Activated CD8-positive, alpha-beta T cell treated with anti-CD3 and anti-CD28 coated beads for 36 hours (primary cell): ENCODE measurements at regions not wholly inside any gene's neighbourhood (a gene's known extent, or its start where the extent isn't known, plus 50 kb on each side); places are given as distances from the start of the nearest gene placed in this dataset.

Source experiments
- ATAC-seq: fragments of 200-7000 bp; cut with Tn5 transposase; one replicate; pipeline ENCODE4 v1.10.0; 2021; ENCODE audit warnings: mild to moderate bottlenecking, moderate library complexity
- CTCF ChIA-PET: fragments of 350-600 bp; sonication (Branson Sonifier 250); formaldehyde crosslinking; loops from one replicate; lab custom pipeline; 2021; ENCODE audit warnings: antibody characterized with exemption; lab: Charles Lee
- POLR2A ChIA-PET: fragments of 350-600 bp; sonication (Branson Sonifier 250); formaldehyde crosslinking; loops from one replicate; lab custom pipeline; 2021; ENCODE audit warnings: antibody characterized with exemption; lab: Charles Lee
- DNase-seq: peaks from one replicate; pipeline ENCODE4 v3.0.0-alpha.2; 2020
- H3K27ac Mint-ChIP-seq: one replicate; pipeline ENCODE4 v1.8.0; 2021; ENCODE audit warnings: mild to moderate bottlenecking, mixed read lengths
- H3K27me3 Mint-ChIP-seq: one replicate; pipeline ENCODE4 v1.8.0; 2021; ENCODE audit warnings: mixed read lengths
- H3K36me3 Mint-ChIP-seq: one replicate; pipeline ENCODE4 v1.8.0; 2021; ENCODE audit warnings: low read depth, mixed read lengths
- H3K4me1 Mint-ChIP-seq: one replicate; pipeline ENCODE4 v1.8.0; 2021; ENCODE audit warnings: low read depth, mixed read lengths
- H3K4me3 Mint-ChIP-seq: one replicate; pipeline ENCODE4 v1.8.0; 2021; ENCODE audit warnings: mild to moderate bottlenecking, moderate library complexity, mixed read lengths
- H3K9me3 Mint-ChIP-seq: one replicate; pipeline ENCODE4 v1.8.0; 2021; ENCODE audit warnings: mixed read lengths
- intact Hi-C: fragments of 100-400 bp; cut with micrococcal nuclease; formaldehyde crosslinking; loops from one replicate; pipeline ENCODE4 v1.10.0; 2022
- TF ChIP-seq, protein P1 (sequence below): fragments of 200-600 bp; IDR thresholded peaks from one replicate; pipeline ENCODE4 v1.8.0; 2022; ENCODE audit warnings: antibody characterized with exemption, mild to moderate bottlenecking

DNA sequence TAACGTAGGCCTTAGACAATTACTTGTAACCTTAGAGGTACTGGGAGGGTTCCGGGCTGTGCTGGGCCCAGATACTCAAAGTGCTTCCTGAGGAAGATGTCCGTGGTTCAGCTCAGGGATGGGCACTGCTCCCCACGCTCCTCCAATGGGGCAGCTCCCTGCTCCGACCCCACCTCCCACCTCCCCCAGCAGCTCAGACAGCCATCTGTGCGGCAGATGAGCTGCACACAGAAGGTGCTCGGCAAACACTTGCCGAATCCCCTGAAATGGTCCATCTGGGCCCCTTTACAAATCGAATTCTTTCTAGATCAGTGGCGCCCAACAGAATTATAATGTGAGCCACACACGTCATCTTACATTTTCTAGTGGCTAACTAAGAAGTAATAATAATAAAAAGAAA is 242.4 kb upstream of the RAB4A start:
- peaks cover 16% of the 10 kb centered on the region for H3K4me1 Mint-ChIP-seq
- ATAC-seq: no peak
- no peak for DNase-seq
- TF ChIP-seq, protein P1, sequence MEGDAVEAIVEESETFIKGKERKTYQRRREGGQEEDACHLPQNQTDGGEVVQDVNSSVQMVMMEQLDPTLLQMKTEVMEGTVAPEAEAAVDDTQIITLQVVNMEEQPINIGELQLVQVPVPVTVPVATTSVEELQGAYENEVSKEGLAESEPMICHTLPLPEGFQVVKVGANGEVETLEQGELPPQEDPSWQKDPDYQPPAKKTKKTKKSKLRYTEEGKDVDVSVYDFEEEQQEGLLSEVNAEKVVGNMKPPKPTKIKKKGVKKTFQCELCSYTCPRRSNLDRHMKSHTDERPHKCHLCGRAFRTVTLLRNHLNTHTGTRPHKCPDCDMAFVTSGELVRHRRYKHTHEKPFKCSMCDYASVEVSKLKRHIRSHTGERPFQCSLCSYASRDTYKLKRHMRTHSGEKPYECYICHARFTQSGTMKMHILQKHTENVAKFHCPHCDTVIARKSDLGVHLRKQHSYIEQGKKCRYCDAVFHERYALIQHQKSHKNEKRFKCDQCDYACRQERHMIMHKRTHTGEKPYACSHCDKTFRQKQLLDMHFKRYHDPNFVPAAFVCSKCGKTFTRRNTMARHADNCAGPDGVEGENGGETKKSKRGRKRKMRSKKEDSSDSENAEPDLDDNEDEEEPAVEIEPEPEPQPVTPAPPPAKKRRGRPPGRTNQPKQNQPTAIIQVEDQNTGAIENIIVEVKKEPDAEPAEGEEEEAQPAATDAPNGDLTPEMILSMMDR: no peak
- intact Hi-C loops: no loop called here
- H3K27ac Mint-ChIP-seq: no peak overlapping the region
- H3K36me3 Mint-ChIP-seq: no peaks in the 10 kb centered on the region
- ChIA-PET CTCF (interaction anchor here (0.6 to 1.2 kb wide), 3 partner anchors 199 to 630 kb away, joined by 3 to 6 read pairs (median 3); no protein-coding TSS in a partner anchor), POLR2A (no interaction called here)
- H3K9me3 Mint-ChIP-seq: no peaks in the 10 kb centered on the region
- no peak overlapping the region for H3K4me3 Mint-ChIP-seq
- H3K27me3 Mint-ChIP-seq: no peaks in the 10 kb centered on the region

DNA sequence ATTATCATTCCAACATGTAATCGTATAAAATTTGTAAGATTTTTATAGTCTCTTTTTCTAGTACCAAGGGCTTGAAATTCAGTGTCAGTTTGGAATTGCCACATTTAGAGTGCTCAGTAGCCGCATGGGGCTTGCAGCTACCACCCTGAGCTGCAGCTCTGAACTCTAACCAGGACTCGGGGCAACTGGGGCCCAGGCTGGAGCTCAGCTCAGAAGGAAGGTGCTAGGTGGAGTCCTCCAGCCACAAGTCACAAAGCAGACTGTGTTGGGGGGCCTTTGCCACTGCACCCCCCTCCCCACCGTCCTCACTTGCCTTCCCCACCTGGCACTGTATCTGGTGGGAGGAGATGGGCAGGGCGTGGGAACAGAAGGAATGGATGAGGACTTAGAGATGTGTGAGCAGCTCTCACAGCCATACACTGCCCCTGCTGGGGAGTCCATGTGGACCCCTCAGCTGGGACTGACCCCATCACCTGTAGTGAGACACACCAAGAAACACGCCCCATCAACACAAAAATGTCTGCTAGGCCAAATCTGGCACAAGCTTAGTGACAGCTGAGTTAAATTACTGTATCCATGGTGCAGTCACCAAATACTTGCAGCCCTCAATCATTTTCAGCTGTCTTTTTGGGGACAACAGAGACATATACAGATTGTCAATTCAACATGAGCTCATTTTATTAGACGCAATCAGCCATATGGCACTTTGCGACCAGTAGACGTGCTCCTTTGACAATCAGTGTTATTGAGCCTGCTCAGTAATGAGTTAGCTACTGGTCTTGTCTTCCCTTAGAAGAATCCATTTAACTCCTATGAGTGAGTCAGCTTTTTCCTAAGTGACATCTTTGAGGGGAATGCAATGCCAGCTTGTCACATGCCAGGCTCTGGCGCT is 241.7 kb upstream of the RAB4A start:
- no peak for ATAC-seq
- POLR2A ChIA-PET: interaction anchor here (0.6 kb wide), 1 partner anchor 206 kb away, joined by 3 read pairs; no protein-coding TSS in a partner anchor
- Mint-ChIP-seq H3K9me3 (no peaks in the 10 kb centered on the region), H3K27ac (no peak overlapping the region), H3K27me3 (no peaks in the 10 kb centered on the region), H3K36me3 (no peaks in the 10 kb centered on the region), H3K4me1 (peaks cover 17% of the 10 kb centered on the region), H3K4me3 (no peak overlapping the region)
- DNase-seq: no peak
- CTCF ChIA-PET: interaction anchor here (1.1 to 1.4 kb wide), 4 partner anchors 35 to 295 kb away, joined by 3 to 6 read pairs (median 3); no protein-coding TSS in a partner anchor
- intact Hi-C loops: no loop called here
- TF ChIP-seq, protein P1: no peak

GRCh38 chr1:229029879-229030235 is 241.1 kb upstream of the RAB4A start:
- H3K4me1 Mint-ChIP-seq: peaks cover 20% of the 10 kb centered on the region
- DNase-seq (no peak), ATAC-seq (no peak)
- intact Hi-C loops: no loop called here
- no peaks in the 10 kb centered on the region for H3K27me3 Mint-ChIP-seq
- TF ChIP-seq, protein P1: no peak
- ChIA-PET CTCF (interaction anchor here (1.1 to 1.4 kb wide), 3 partner anchors 36 to 198 kb away, joined by 3 to 6 read pairs (median 3); no protein-coding TSS in a partner anchor), POLR2A (interaction anchor here (0.6 kb wide), 1 partner anchor 207 kb away, joined by 3 read pairs; no protein-coding TSS in a partner anchor)
- H3K9me3 Mint-ChIP-seq: no peaks in the 10 kb centered on the region
- H3K27ac Mint-ChIP-seq: no peak overlapping the region
- H3K36me3 Mint-ChIP-seq: no peaks in the 10 kb centered on the region
- H3K4me3 Mint-ChIP-seq: no peak overlapping the region

- ChIA-PET POLR2A (no interaction called here), CTCF (interaction anchor here (1.4 kb wide), 1 partner anchor 66 kb away, joined by 3 read pairs; no protein-coding TSS in a partner anchor)
- DNase-seq: no peak
- no peaks in the 10 kb centered on the region for H3K36me3 Mint-ChIP-seq
- H3K4me1 Mint-ChIP-seq: peaks cover 28% of the 10 kb centered on the region
- no peak for ATAC-seq
- no peaks in the 10 kb centered on the region for H3K9me3 Mint-ChIP-seq
- TF ChIP-seq, protein P1: no peak
- H3K4me3 Mint-ChIP-seq: no peak overlapping the region
- H3K27ac Mint-ChIP-seq: no peak overlapping the region
- no peaks in the 10 kb centered on the region for H3K27me3 Mint-ChIP-seq
- intact Hi-C loops: no loop called here
These were observed 240.3 kb upstream of the RAB4A start for GRCh38 chr1:229030630-229031029.

- DNase-seq: no peak
- Mint-ChIP-seq H3K4me1 (peaks cover 32% of the 10 kb centered on the region), H3K36me3 (no peaks in the 10 kb centered on the region), H3K9me3 (no peaks in the 10 kb centered on the region), H3K4me3 (no peak overlapping the region), H3K27me3 (no peaks in the 10 kb centered on the region), H3K27ac (no peak overlapping the region)
- TF ChIP-seq, protein P1: no peak
- no peak for ATAC-seq
- ChIA-PET CTCF (no interaction called here), POLR2A (no interaction called here)
- intact Hi-C loops: no loop called here
These were observed 239.8 kb upstream of the RAB4A start for GRCh38 chr1:229031061-229031460.
